HG02884 (cell line): ENCODE measurements at regions not wholly inside any gene's neighbourhood (a gene's known extent, or its start where the extent isn't known, plus 50 kb on each side); places are given as distances from the start of the nearest gene placed in this dataset.
"Not testable (repeated sequence)": the region's sequence is repeated elsewhere in the genome, so short reads cannot be mapped to it uniquely, and the experiment has no call there.

ENCODE experiments used
- ATAC-seq: cut with Tn5 transposase; IDR thresholded peaks from one replicate; pipeline ENCODE4 v1.9.1; 2021; ENCODE audit warnings: mild to moderate bottlenecking, moderate library complexity; ENCODE audit not compliant: unreplicated experiment

DNA sequence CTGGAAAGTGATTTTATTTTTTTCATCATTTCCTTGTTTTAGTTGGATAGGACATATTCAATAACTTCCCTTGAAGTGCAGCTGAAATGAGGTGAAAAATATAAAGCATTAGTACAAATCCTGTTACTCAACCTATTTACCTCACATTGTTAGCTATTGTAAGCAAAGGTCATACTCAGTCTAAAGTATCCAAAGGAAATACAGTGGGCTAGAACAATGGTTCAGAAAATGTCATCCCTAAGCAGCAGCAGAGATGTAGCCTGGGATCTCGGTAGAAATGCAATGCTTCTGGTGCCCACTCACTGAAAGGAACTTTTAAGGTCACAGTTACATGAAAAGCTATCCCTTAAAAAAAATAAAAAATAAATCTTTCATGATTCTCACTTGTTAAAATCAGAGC, 300.6 kb downstream of the PPP4R3C start:
- no peak for ATAC-seq

DNA sequence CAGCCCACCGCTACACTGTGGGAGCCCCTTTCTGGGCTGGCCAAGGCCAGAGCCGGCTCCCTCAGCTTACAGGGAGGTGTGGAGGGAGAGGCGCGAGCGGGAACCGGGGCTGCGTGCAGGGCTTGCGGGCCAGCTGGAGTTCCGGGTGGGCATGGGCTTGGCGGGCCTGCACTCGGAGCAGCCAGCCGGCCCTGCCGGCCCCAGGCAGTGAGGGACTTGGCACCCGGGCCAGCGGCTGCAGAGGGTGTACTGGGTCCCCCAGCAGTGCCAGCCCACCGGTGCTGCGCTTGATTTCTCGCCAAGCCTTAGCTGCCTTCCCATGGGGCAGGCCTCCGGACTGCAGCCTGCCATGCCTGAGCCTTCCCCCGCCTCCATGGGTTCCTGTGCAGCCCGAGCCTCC, 306.2 kb downstream of the PPP4R3C start:
- ATAC-seq = not testable (repeated sequence)

DNA sequence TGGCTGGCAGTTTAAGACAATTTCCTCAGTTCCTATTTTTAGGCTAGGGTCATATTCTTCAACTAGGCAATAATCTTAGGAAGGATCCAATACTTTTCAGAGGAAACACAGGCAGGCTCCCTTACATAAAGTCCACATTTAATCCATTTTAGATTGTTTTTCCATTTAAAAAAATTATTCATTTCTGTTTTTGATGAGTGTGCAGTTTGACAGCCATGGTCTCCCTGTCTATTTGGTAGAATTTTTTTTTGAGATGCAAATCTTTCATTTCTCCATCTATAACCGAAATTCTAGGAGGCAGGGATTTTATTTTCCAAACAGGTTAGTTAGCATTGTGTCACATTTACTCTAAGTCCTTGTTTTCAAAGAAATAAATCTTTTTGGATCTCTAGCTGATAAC, 326.8 kb downstream of the PPP4R3C start:
- ATAC-seq = no peak

DNA sequence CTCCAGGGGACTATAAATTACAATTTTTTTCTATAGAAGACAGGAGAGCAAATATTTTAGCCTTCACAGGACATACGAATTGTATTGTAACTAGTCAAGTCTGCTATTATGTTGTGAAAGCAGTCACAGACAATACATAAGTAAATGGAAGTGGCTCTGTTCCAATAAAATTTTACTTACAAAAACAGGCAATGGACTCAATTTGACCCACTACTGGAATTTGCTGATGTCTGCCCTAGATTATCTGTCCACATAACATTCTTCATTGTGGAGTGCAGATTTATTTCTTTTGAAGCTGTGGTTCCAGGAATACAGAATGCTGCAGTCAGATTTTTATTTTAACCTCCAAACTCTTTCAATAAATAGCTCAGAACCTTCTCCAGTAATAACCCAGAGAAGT, 330.3 kb downstream of the PPP4R3C start:
- ATAC-seq = no peak

DNA sequence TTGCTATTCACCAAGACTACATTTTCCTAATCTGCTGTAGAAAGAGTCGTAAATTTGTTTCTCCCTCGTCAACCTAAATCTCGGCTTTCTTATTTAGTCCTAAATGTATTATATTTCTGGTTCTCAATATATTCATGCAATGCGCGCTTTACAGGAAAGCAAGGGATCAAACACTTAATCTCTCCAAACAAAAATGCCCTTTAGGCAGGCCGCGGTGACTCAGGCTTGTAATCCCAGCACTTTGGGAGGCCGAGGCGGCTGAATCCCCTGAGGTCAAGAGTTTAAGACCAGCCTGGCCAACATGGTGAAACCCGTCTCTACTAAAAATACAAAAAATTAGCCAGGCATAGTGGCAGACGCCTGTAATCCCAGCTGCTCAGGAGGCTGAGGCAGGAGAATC, 376.0 kb downstream of the PPP4R3C start:
- ATAC-seq = not testable (repeated sequence)

DNA sequence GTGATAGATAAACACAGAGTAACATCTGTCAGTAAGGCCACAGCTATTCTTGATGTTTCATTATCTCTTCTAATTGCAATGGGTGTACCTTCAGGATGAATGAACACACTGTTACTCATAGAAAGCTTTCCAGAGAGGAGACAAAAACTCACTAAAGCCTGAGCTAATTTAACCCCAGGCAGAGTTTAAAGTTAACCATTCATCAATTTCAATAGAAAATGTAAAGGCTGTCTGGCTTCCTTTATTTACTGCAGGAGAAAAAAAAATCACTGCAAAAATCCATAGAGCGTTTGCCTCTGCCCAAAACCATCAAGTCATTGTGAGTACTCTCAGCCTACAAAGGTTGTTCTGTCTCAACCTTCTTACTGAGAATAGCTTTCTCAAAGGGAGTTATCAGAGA, 376.9 kb downstream of the PPP4R3C start:
- no peak for ATAC-seq

DNA sequence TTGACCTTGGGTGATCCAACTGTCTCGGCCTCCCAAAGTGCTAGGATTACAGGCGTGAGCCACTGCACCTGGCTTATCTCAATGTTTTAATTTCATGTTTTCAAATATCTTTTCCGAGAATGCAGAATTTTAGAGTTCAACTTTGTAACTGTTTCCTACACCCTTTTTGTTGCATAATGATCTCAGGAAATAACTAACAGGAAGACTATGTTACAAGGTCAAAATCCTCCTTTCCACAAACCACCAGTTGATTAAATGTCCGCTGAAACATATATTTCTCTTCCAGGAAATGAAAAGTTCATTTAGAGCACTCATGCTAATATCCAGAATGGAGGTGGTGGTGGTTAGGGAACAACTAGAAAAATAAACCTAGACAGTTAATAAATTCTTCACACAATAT, 377.8 kb downstream of the PPP4R3C start:
- no peak for ATAC-seq

DNA sequence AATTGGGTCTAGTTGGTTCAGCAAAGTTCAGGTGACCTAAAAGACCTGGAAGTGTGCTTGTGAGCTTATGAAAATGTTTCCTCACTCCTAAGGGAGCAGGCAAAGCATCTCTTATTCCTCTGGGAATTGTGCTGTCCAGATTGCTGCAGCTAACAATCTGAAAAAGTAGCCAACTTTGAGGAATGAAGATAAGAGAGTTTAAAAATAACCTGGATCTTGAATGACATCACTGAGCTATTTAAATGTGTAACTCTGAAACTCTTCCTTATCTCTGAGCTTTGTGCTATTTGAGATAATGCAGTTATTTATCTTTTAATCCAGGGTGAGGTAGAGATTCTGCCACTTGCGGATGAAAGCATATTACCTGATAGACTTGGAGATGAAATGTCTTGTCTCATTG, 384.8 kb downstream of the PPP4R3C start:
- ATAC-seq = no peak

DNA sequence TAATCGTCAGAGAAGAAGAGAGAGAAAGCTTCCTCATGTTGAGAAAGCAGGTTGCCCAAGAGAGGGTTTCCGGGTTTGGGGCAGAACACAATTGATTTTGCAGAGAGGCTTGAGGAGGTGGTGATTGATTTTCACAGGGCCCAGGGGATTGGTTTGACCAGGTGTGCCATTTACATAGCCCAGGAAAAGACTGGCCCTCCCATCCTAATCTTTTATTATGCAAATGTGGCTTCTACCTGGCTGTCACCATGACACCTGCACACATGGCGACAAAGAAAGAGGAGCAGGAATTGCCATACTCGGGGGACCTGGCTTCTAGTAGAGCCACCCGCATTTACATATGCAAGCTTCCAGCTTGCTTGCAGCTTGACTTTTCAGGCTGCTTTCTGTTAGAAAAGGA, 405.3 kb downstream of the PPP4R3C start:
- ATAC-seq = no peak

DNA sequence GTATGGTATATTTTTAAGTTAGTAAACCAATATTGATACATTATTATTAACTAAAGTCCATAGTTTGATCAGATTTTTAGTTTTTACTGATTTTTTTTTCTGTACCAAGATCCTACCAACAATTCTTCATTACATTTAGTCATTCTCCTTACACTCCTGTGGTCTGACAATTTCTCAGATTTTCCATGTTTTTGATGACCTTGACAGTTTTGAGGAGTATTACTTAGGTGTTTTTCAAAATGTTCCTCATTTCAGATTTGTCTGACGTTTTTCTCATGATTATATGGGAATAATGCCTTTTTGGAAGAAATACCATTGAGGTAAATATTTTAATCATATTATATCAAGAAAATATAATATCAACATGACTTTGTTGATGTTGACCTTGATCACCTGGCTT, 423.8 kb downstream of the PPP4R3C start:
- no peak for ATAC-seq

DNA sequence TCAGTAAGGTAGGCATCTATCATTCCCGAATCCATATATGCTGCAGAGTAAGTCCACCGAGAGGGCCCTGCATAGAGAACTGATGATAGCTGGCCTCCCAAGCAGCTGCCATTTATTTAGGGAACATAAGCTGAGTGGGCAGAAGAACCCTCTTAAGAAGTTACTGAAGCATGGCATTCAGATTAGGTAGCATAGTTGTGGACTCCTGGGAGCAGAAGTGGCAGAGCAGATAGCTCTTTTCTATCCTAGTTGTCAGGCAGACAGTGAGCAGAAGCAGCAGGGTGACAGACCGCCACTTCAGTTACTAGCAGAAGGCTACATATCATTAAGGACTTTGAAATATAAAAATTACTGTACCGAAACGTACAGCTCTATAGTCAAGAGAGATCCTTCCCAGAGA, 454.7 kb downstream of the PPP4R3C start:
- ATAC-seq = no peak

DNA sequence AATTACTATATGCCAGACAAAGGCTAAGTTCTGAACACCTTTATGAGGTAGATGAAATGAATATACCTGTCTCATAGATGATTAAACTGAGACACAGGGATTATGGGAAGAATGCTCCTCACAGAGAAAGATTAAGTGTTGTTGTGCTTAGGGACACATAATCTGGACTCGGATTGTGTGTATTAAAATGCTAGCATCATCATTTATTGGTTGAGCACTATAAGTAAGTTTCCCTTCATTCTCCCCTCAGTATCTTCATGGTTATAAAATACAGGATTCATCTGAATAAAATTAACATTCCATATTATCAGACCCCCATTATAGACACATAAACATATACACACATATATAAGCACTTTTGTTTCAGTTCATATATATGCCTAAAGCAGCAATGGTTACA, 463.5 kb downstream of the PPP4R3C start:
- ATAC-seq = no peak

DNA sequence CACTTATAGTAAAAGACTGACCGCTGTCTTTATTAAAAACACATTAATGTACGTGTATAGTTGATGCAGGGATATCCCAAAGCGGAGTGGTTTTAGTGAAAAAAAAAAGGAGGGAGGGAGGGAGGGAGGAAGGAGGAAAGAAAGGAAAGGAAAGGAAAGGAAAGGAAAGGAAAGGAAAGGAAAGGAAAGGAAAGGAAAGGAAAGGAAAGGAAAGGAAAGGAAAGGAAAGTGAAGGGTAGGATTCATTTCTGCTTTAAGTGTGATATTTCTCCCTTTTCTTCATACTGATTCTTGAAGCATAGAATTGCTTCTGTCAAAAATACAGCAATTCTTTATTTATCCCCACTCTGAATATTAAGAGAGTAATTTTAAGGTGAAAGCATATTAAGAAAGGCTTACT, 504.9 kb downstream of the PPP4R3C start:
- ATAC-seq = no peak

DNA sequence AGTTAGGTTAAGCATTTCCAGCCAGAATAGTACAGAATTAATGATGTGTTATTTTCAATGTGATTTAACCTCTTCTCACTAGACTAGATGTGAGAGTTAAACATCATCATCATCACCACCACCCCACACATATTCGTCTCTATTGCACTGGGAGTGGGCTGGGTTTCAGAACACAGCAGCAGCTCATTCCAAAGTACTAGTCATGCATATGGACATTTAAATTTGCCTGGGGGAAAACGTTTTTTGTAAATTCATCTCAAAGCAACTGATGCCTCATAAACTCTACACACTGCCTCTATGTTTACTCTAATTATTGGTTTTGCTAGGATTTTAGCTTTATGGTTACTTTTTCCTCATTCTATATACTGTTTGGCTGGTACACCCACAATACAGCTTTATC, 509.1 kb downstream of the PPP4R3C start:
- ATAC-seq = no peak

DNA sequence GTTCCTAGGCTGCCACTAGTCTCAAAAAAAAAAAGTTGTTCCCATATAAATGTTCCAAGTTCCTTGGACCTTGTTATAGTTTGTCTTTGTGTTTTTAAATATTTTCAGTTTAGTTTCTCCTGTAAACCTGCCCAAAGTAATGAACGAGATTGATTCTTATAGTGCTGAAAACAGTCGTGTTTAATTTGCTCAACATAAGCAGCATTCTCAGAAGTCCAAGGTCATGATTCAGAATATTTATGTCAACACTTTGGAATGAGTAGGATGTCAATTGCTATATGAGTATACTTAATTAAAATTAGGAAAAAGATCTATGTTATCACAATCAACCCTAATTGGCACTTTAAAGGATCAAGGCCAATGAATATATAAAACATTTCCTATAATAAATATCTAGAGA, 510.9 kb downstream of the PPP4R3C start:
- no peak for ATAC-seq

DNA sequence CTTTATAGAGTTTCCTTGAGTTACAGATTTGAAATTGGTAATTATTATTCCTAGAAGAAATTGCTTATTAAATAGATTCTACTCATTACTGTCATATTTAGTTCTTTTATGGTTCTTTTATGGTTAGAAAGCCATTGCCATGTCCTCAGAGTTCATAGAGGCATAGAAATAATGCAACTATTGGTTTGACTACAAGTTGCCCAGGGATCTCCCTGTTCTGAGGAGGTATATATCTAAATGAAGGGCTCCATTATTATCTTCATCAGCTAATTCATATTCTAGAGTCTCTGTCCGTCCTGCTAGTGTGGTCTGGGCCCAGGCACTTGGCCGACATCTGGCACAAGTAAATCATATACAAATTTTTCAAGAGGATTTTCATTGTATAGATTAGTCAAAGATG, 535.7 kb downstream of the PPP4R3C start:
- no peak for ATAC-seq

DNA sequence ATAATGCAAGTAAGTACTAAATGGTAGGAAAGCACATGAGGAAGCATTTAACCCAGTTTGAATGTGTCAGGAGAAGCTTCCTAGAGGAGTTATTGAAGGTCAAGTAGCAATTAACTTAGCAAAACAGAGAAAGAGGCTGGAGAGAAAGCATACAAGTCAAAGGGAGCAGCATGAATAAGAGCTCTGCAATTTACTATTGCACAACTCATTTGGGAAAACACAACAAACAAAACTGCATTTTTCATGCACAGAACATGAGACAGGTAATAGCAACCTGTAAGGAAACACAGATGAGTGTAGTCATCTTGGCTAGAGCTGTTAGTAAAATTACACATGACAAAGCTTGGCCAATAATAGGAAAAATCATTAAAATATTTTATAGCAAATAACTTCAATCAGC, 538.1 kb downstream of the PPP4R3C start:
- ATAC-seq = no peak

DNA sequence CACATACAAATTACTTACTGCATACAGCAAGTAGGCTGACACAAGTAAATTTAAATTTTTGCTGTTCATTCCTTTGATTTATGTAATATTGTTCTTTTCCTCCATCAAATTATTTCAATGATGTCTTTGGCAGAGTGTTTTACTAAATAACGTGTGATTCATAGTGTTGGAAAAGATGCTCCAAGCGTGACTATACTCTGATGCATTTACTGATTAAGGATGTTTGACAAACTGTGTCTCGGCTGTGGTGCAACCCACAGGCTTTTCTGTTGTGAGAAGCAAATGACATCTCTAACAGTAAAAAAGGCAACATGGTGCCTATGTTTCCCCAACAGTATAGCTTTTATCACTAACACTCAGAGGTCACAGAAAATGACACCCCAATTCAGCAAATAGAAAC, 540.9 kb downstream of the PPP4R3C start:
- no peak for ATAC-seq

DNA sequence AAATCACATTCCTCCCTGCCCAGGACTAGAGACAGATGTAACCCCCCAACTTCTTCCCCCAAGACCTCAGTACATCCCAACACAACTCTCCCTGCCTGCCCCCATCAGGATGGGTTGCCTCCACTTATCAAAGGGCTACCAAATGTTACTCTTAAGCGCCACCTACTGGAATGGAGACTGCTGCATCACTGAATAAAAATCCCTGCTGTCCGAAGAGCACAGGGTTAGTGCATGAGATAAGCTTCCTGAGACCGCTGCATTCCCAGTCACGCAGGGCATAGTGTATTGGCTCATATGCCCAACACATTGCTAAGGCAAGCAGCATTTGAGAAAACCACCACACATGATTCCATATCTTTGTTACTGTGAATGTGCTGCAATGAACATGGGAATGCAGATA, 544.5 kb downstream of the PPP4R3C start:
- ATAC-seq = no peak

DNA sequence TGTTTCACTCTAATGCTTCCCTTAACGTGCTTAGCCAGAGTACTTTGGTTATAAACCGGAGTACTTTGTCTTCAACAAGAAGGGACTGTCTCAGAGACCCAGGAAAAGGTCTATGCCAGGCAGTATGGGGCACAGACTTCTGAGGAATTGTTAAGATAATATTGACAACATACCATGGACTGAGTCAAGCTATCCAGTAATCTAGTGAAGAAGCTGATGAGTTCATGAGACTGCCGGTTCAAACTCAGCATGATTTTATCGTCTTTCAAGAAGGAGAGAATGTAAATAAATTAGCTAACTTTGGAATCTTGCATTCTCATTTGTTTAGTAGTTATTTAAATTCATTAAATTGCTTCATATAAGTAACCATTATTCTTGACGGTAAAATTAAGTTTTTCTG, 546.1 kb downstream of the PPP4R3C start:
- ATAC-seq = no peak

DNA sequence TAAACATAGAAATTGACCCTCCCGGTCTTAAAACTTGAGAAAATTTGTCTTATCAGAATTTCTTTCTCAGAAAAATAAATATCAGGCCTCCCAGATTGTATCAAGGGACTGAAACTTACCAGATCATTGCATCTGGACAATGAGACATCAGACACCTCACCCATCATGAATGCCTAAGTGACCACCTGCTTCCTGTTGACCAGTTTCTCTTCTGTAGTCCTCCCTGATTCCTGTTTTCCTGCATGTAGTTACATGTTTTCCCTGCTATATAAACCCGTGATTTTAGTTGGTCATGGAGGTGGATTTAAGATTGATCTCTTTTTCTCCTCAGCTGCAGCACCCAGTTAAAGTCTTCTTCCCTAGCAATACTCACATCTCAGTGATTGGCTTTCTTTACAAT, 548.1 kb downstream of the PPP4R3C start:
- no peak for ATAC-seq

DNA sequence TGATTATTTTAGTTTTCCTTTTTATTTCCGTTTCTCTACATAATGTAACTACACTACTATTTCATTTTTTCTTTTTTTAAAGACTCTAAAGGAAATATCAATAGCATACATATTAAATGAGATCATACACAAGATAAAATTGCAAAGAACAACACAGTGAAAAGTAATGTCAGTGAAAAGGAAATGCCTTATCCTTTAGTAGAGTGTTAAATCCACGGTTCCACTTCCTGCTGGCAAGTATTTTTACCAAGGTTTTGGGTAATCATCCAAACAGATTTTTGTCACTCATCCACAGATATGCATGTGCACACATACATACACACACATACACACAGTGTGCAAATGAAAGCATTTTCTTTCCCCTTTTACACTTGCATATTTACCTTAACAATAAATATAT, 548.9 kb downstream of the PPP4R3C start:
- ATAC-seq = no peak

DNA sequence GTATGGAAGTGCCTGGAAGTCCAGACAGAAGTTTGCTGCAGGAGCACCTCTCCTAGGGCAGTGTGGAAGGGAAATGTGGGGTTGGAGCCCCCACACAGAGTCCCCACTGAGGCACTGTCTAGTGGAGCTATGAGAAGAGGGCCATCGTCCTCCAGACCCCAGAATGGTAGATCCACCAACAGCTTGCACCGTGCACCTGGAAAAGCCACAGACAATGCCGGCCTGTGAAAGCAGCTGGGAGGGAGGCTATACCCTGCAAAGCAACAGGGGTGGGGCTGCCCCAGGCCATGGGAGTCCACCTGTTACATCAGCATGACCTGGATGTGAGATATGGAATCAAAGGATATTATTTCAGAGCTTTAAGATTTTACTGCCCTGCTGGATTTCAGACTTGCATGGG, 551.4 kb downstream of the PPP4R3C start:
- ATAC-seq = not testable (repeated sequence)

DNA sequence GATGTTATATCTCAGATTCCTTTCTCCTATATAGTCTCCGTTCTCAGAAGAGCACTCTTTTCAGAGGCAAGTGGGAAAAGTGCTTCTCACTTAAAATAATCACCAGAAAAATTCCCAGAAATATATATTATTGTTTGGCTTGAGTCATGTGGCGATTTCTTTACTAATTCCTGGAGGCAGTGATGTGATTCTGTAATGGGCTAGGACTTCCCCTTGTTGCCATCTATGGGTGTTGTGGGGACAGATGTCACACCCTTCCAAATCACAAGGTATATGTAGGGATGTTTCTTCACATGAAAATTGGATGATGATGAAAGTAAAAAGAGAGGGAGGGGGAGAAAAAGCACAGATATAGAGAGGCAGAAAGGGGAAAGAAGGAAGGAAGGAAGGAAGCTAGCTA, 553.4 kb downstream of the PPP4R3C start:
- no peak for ATAC-seq
